NCI-H2107 treated with DMSO at 0.1 percent for 48 hours (cell line): ENCODE measurements at regions not wholly inside any gene's neighbourhood (a gene's known extent, or its start where the extent isn't known, plus 50 kb on each side); places are given as distances from the start of the nearest gene placed in this dataset.
"Not testable (repeated sequence)": the region's sequence is repeated elsewhere in the genome, so short reads cannot be mapped to it uniquely, and the experiment has no call there.

Source experiments
- DNase-seq: peaks from one replicate; lab custom pipeline; 2025; ENCODE audit not compliant: unreplicated experiment; lab: John Stamatoyannopoulos, UW

GRCh38 chr3:3689601-3690375 lies 109.4 kb upstream of the LRRN1 start:
- no peak for DNase-seq

- no peak for DNase-seq
These were observed 112.2 kb upstream of the LRRN1 start for GRCh38 chr3:3686907-3687648.

- no peak for DNase-seq
These were observed 113.5 kb upstream of the LRRN1 start for GRCh38 chr3:3685721-3686120.

GRCh38 chr3:3683261-3683660 lies 116.0 kb upstream of the LRRN1 start:
- DNase-seq: no peak

DNA sequence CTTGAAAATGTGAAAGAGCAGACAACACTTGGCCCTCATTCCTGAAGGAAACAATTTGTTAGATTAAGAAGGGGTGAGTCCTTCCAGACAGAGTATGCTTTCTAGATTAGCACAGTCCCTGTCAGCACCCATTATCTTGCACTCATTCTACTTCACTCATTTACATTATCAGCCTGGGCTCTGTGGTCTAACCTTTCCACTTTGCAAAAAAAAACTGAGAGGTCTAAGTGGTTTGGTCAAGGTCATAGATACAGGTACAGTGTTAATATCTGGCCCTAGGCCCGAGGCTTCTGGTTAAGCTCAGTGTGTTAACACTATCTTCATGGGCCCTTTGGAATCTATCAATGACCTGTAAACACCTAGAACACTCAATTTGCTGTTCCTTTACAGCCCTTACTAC lies 123.4 kb upstream of the LRRN1 start:
- DNase-seq: no peak

DNA sequence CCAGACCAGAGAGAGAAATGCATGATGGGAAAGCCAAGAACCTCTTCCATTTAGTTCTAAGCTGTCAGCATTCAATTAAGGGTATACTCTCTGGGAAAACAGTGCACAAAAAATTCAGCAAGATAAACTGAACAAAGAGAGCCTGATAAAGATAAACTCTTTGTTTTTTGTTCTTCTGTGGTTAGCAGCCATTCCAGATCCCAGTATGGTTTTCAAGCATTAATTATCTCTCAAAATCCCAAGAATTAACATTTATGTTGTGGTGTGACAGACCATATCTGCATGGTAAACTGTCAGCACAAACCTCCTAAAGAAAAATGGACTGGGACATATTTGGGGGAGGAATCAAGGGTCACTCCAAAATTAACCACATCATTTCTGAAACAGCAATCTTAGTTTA lies 124.0 kb upstream of the LRRN1 start:
- DNase-seq: no peak

GRCh38 chr3:3666664-3667063 lies 132.6 kb upstream of the LRRN1 start:
- DNase-seq: no peak

- no peak for DNase-seq
These were observed 133.1 kb upstream of the LRRN1 start for GRCh38 chr3:3665961-3666640.

- no peak for DNase-seq
These were observed 133.7 kb upstream of the LRRN1 start for GRCh38 chr3:3665546-3665945.

GRCh38 chr3:3664935-3665334 lies 134.3 kb upstream of the LRRN1 start:
- DNase-seq: no peak

DNA sequence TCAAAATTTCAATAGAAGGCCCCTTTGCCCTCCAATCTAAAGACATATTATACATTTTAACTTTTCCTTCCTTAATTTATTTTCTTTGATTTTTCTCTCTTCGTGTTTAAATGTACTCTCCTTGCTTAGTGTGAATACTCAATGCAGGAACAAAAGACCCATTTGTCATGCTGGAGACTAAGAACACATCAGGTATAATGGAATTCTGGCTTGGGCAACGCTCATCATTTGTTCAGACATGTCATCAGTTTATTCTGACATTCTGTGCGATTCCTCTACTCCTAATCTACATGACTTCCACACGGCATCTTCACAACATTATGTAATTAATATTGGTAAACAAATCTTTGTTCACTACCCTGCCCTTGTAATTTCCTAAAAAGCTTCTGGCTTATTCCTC lies 136.6 kb upstream of the LRRN1 start:
- no peak for DNase-seq

GRCh38 chr3:3654916-3655315 lies 144.3 kb upstream of the LRRN1 start:
- no peak for DNase-seq

GRCh38 chr3:3648988-3649679 lies 150.1 kb upstream of the LRRN1 start:
- DNase-seq: no peak

DNA sequence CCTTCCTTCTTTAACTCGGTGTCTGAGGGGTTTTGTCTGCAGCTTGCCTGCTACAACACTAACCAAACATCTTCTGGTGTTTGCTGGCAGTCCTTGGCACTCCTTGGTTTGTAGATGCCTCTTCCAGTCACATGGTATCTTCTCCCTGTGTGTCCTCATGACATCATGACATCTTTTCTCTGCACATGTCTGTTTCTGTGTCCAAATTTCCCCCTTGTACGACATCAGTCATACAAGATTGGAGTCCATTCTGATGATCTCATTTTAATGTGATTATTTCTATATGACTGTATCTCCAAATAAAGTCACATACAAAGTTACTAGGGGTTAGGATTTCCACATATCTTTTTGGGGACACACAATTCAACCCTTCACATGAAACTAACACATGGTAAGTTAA lies 152.3 kb upstream of the LRRN1 start:
- no peak for DNase-seq

- DNase-seq: not testable (repeated sequence)
These were observed 153.0 kb upstream of the LRRN1 start for GRCh38 chr3:3646103-3646844.

- DNase-seq: no peak
These were observed 157.3 kb upstream of the LRRN1 start for GRCh38 chr3:3641877-3642455.

GRCh38 chr3:3639078-3639477 lies 160.2 kb upstream of the LRRN1 start:
- no peak for DNase-seq

- DNase-seq: no peak
These were observed 162.4 kb upstream of the LRRN1 start for GRCh38 chr3:3636815-3637214.

GRCh38 chr3:3635109-3635508 lies 164.1 kb upstream of the LRRN1 start:
- no peak for DNase-seq

DNA sequence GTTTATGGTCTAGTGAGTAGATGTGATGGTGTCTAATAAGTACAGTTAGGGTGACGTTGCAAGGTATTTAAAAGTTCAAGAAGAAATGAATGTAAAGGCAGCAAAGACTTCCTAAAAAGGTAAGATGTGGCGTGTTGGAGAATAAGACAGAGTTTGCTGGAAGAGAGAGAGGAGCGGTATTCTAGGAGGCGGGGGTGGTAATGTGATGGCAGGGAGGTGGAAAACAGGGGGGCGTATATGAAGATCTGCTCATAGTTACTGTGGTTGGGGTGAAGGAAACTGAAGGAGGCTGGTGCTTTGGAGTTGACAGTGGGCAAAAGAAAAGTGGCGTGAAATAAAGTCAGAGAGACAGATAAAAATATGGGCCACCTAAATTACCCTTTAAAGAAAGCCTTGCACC lies 164.9 kb upstream of the LRRN1 start:
- DNase-seq: no peak
